Gastroesophageal sphincter (tissue), 4 donors: ENCODE measurements at regions not wholly inside any gene's neighbourhood (a gene's known extent, or its start where the extent isn't known, plus 50 kb on each side); places are given as distances from the start of the nearest gene placed in this dataset.

Source experiments
- ATAC-seq: fragments of 150-250 bp; one replicate; pipeline ENCODE4 v1.9.1; 2016; ENCODE audit warnings: mild to moderate bottlenecking, moderate library complexity
- H3K27ac ChIP-seq, 4 donors: fragments of 200-600 bp; sonication (generic) in 3 of 4; 1 replicate in 3 of 4; 2 replicates in 1 of 4; pipeline ENCODE4 v1.5.1; 2016 to 2019
- H3K27me3 ChIP-seq: fragments of 200-600 bp; sonication (generic); one replicate; pipeline ENCODE4 v1.5.1; 2019
- H3K36me3 ChIP-seq, 2 donors: fragments of 200-600 bp; sonication (generic); one replicate each; pipeline ENCODE4 v1.5.1; 2019; ENCODE audit warnings: control low read depth in 1 of 2
- H3K4me1 ChIP-seq, 3 donors: fragments of 200-600 bp; sonication (generic); 1 replicate in 2 of 3; 2 replicates in 1 of 3; pipeline ENCODE4 v1.5.1; 2016 to 2019; ENCODE audit warnings: control low read depth in 2 of 3
- H3K4me3 ChIP-seq, 2 donors: fragments of 200-600 bp; sonication (generic); one replicate each; pipeline ENCODE4 v1.5.1; 2019; ENCODE audit warnings: mild to moderate bottlenecking in 1 of 2, moderate library complexity in 1 of 2
- H3K9me3 ChIP-seq, 3 donors: fragments of 200-600 bp; sonication (generic); one replicate each; pipeline ENCODE4 v1.5.1; 2017 to 2019; ENCODE audit warnings: control low read depth in 2 of 3
- CTCF ChIP-seq, 4 experiments: fragments of 200-600 bp in 2 of 4; fragments of 450-650 bp in 2 of 4; sonication (generic) in 1 of 4; IDR thresholded peaks; one replicate each; pipeline ENCODE4 v1.5.1; 2017 to 2019; ENCODE audit warnings: antibody characterized with exemption in 4 of 4, mild to moderate bottlenecking in 2 of 4, moderate library complexity in 2 of 4
- EP300 ChIP-seq: sonication (generic); formaldehyde crosslinking; IDR thresholded peaks from one replicate; pipeline ENCODE4 v1.6.1; 2017; ENCODE audit warnings: antibody characterized with exemption, mild to moderate bottlenecking
- POLR2A ChIP-seq, 2 donors: fragments of 450-650 bp; IDR thresholded peaks; one replicate each; pipeline ENCODE4 v1.6.1; 2017; ENCODE audit warnings: antibody characterized with exemption in 2 of 2, mild to moderate bottlenecking in 2 of 2, moderate library complexity in 1 of 2
- POLR2AphosphoS5 ChIP-seq: sonication (generic); formaldehyde crosslinking; IDR thresholded peaks from one replicate; pipeline ENCODE4 v1.6.1; 2017; ENCODE audit warnings: antibody characterized with exemption
- WGBS, 2 donors: methylation state at CpG; one replicate each; pipeline ENCODE4 v1.1.5; 2018; ENCODE audit warnings: low coverage in 1 of 2; 5-methylcytosine and 5-hydroxymethylcytosine counted together

- no peak for ATAC-seq
- Histone ChIP-seq H3K27me3 (no peaks in the 10 kb centered on the region), H3K4me3 (no peak overlapping the region), H3K36me3 (no peaks in the 10 kb centered on the region), H3K9me3 (no peaks in the 10 kb centered on the region), H3K27ac (no peak overlapping the region), H3K4me1 (peaks cover 0 to 3% (median 0%) of the 10 kb centered on the region in 3 donors)
- WGBS, 2 donors, result 20 to 37% methylated on average over 1 to 8 of the region's 8 CpGs
- TF ChIP-seq POLR2A (IDR thresholded peaks at IDR 0.05), result no peak
Measured at GRCh38 chr2:67561457-67561965, 164.4 kb downstream of the ETAA1 start.

- ATAC-seq, result no peak
- Histone ChIP-seq H3K9me3 (no peaks in the 10 kb centered on the region), H3K27me3 (no peaks in the 10 kb centered on the region), H3K4me1 (peaks cover 0 to 3% (median 0%) of the 10 kb centered on the region in 3 donors), H3K4me3 (no peak overlapping the region), H3K27ac (peak overlapping the region in 1 of 4 donors; percentile 40), H3K36me3 (no peaks in the 10 kb centered on the region)
- no peak for TF ChIP-seq POLR2A (IDR thresholded peaks at IDR 0.05)
- no peak for TF ChIP-seq EP300
- TF ChIP-seq CTCF (IDR thresholded peaks at IDR 0.05), result no peak
- no peak for TF ChIP-seq POLR2AphosphoS5
- 23 to 65% methylated on average over 3 of the region's 3 CpGs for WGBS, 2 donors
Measured at GRCh38 chr2:67564076-67564475, 166.9 kb downstream of the ETAA1 start.

- Histone ChIP-seq H3K36me3 (no peaks in the 10 kb centered on the region), H3K4me3 (no peak overlapping the region), H3K27me3 (no peaks in the 10 kb centered on the region), H3K9me3 (no peaks in the 10 kb centered on the region), H3K4me1 (peaks cover 0 to 3% (median 0%) of the 10 kb centered on the region in 3 donors), H3K27ac (peak overlapping the region in 1 of 4 donors; percentile 40)
- WGBS, 2 donors, result 29 to 90% methylated on average over 1 to 2 of the region's 3 CpGs
- ATAC-seq, result no peak
- TF ChIP-seq POLR2A (IDR thresholded peaks at IDR 0.05), result no peak
- no peak for TF ChIP-seq POLR2AphosphoS5
- no peak for TF ChIP-seq EP300
Measured at GRCh38 chr2:67564626-67565025, 167.5 kb downstream of the ETAA1 start.

- peak overlapping the region in 1 of 4 donors; percentile 40 for H3K27ac ChIP-seq
- no peak for ATAC-seq
- no peaks in the 10 kb centered on the region for H3K36me3 ChIP-seq
- no peak overlapping the region for H3K4me3 ChIP-seq
- TF ChIP-seq POLR2AphosphoS5 (no peak), EP300 (no peak), CTCF (IDR thresholded peaks at IDR 0.05) (no peak), POLR2A (IDR thresholded peaks at IDR 0.05) (no peak)
- peaks cover 0 to 3% (median 0%) of the 10 kb centered on the region in 3 donors for H3K4me1 ChIP-seq
- no peaks in the 10 kb centered on the region for H3K27me3 ChIP-seq
- H3K9me3 ChIP-seq, result no peaks in the 10 kb centered on the region
Measured at GRCh38 chr2:67565262-67565661, 168.1 kb downstream of the ETAA1 start.

- peak; percentile 42 for ATAC-seq
- H3K4me1 ChIP-seq, result peaks cover 0 to 3% (median 0%) of the 10 kb centered on the region in 3 donors
- 59 to 75% methylated on average over 3 to 6 of the region's 6 CpGs for WGBS, 2 donors
- H3K27ac ChIP-seq, result no peak overlapping the region
- no peaks in the 10 kb centered on the region for H3K9me3 ChIP-seq
- no peak overlapping the region for H3K4me3 ChIP-seq
- TF ChIP-seq POLR2AphosphoS5 (no peak), EP300 (no peak)
- no peaks in the 10 kb centered on the region for H3K27me3 ChIP-seq
- H3K36me3 ChIP-seq, result no peaks in the 10 kb centered on the region
Measured at GRCh38 chr2:67565761-67566160, 168.6 kb downstream of the ETAA1 start.

GRCh38 chr2:67566285-67566684 is 169.2 kb downstream of the ETAA1 start:
- H3K27ac ChIP-seq, result no peak overlapping the region
- H3K4me1 ChIP-seq, result peaks cover 0 to 3% (median 0%) of the 10 kb centered on the region in 3 donors
- TF ChIP-seq EP300 (no peak), CTCF (IDR thresholded peaks at IDR 0.05) (no peak), POLR2A (IDR thresholded peaks at IDR 0.05) (no peak), POLR2AphosphoS5 (no peak)
- no peaks in the 10 kb centered on the region for H3K36me3 ChIP-seq
- H3K9me3 ChIP-seq, result no peaks in the 10 kb centered on the region
- H3K4me3 ChIP-seq, result no peak overlapping the region
- ATAC-seq, result no peak
- H3K27me3 ChIP-seq, result no peaks in the 10 kb centered on the region
